Large intestine (tissue), 3 donors: ENCODE measurements at regions not wholly inside any gene's neighbourhood (a gene's known extent, or its start where the extent isn't known, plus 50 kb on each side); places are given as distances from the start of the nearest gene placed in this dataset.

Experiments used
- DNase-seq, 2 donors: peaks; one replicate each; pipeline versions ENCODE4 v3.0.0 to v3.0.0-alpha.2; 2013
- H3K27ac ChIP-seq: one replicate; pipeline ENCODE4 v1.5.1; 2013; ENCODE audit warnings: low read length
- H3K27me3 ChIP-seq: 2 replicates; pipeline ENCODE4 v1.6.1; 2013; ENCODE audit warnings: low read length; ENCODE audit not compliant: control insufficient read depth, insufficient read depth
- H3K36me3 ChIP-seq: 2 replicates; pipeline ENCODE4 v1.6.1; 2013; ENCODE audit warnings: low read length; ENCODE audit not compliant: control insufficient read depth, insufficient read depth
- H3K4me1 ChIP-seq: one replicate; pipeline ENCODE4 v1.6.1; 2013; ENCODE audit warnings: low read length; ENCODE audit not compliant: control insufficient read depth, insufficient read depth
- H3K4me3 ChIP-seq: one replicate; pipeline ENCODE4 v1.5.1; 2013; ENCODE audit warnings: low read length
- H3K9me3 ChIP-seq: one replicate; pipeline ENCODE4 v1.6.1; 2013; ENCODE audit warnings: mild to moderate bottlenecking, low read depth, low read length, moderate library complexity; ENCODE audit not compliant: control insufficient read depth
- WGBS: methylation state at CpG from one replicate; pipeline ENCODE4 v1.1.5; 2013; ENCODE audit warnings: low lambda C conversion rate; ENCODE audit not compliant: insufficient coverage; 5-methylcytosine and 5-hydroxymethylcytosine counted together

DNA sequence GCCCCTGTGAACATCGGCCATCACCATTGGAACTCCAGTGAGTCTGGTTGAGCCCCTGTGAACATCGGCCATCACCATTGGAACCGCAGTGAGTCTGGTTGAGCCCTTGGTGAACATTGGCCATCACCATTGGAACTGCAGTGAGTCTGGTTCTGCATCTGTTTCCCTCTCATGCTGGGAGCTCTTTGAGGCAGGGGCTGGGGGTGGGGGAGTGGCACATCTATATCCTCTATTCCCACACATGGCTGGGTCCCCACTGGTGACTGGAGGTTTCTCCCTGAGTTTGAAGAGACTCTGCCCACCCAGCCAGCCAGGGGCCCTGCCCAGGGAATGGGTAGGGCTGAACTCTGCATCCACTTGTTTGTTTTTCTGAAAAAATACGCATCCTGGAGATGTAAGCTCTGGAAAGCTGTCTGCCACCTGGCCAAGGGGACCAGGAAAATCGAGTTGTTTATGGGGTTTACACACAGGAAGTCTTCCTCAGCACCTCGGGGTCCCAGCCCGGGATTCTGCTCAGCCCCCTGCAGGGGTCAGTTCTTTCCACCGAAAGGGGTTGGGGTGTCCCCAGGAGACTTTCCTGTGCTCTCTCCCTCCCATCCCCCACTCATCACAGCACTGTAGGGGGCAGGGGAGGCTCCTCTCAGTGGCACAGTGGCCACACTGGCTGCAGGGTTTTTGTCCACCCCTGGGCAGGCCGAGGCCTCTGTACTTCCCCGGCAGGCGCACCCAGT is 170.5 kb upstream of the GSC start:
- no CpG with 5 or more reads among the region's 11 CpGs for WGBS
- no peaks in the 10 kb centered on the region for H3K36me3 ChIP-seq
- no peak overlapping the region for H3K27ac ChIP-seq
- DNase-seq: no peak
- H3K27me3 ChIP-seq: no peaks in the 10 kb centered on the region
- H3K9me3 ChIP-seq: peaks cover 4% of the 10 kb centered on the region
- H3K4me1 ChIP-seq: no peaks in the 10 kb centered on the region
- no peak overlapping the region for H3K4me3 ChIP-seq

DNA sequence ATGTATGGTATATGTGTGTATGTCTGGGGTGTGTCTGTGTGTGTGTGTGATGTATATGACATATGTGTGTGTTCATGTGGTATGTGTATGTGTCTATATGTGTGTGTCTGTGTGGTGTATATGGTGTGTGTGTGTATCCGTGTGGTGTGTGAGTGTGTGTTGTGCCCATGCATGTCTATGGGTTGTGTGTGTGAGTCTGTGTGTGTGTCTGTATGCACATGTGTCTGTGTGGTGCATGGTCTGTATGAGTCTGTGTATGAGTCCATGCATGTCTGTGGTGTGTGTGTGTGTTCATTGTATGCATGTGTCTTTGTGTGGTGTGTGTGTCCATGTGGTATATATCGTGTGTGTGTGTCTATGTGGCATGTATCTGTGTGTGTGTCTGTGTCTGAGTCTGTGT is 168.1 kb upstream of the GSC start:
- Histone ChIP-seq H3K9me3 (peaks cover 4% of the 10 kb centered on the region), H3K27ac (no peak overlapping the region), H3K4me3 (no peak overlapping the region), H3K4me1 (no peaks in the 10 kb centered on the region), H3K36me3 (no peaks in the 10 kb centered on the region), H3K27me3 (peaks cover 2% of the 10 kb centered on the region)
- no peak for DNase-seq
- no CpG with 5 or more reads among the region's 2 CpGs for WGBS

DNA sequence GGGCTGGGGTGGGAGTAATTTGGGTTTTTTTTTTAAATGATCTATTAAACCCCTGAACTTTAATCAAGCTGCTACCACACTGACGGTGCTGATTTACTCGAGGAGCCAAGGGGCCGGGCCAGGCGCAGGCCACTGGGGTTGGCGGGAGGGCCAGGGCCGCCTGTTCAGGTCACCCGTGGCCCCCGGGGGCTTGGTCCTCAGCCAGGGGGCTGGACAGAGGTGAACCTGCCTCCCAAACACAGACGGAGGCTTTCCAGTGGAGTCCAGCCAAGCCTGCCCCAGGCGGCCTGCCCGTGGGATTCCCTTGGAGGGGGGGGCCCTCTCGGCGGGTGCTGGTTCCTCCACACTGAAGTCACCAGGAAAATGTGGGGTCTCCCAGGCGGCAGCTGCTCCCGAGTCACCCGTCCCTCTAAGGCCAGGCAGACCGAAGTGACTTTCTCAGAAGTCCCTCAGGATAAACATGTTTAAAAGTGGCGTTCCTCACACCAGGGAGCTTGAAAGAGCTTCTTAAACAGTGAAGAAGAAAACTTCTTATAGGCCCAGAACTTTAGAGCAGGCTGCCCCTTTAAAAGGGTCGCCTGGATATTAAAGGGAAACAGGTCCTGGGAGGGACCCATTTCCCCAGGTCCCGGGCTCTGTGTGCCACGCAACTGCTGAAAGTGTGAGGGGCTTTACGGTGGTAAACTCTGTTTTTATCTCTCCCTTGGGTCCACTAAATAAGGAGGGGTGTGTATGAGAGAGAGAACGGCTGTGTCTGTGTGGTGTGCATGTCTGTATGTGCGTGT is 167.2 kb upstream of the GSC start:
- Histone ChIP-seq H3K27ac (peak overlapping the region; percentile 47), H3K4me1 (no peaks in the 10 kb centered on the region), H3K4me3 (no peak overlapping the region), H3K27me3 (peaks cover 2% of the 10 kb centered on the region), H3K9me3 (peaks cover 4% of the 10 kb centered on the region), H3K36me3 (no peaks in the 10 kb centered on the region)
- peak in 1 of 2 donors; percentile 7 for DNase-seq
- 100% methylated on average over 1 of the region's 24 CpGs for WGBS

DNA sequence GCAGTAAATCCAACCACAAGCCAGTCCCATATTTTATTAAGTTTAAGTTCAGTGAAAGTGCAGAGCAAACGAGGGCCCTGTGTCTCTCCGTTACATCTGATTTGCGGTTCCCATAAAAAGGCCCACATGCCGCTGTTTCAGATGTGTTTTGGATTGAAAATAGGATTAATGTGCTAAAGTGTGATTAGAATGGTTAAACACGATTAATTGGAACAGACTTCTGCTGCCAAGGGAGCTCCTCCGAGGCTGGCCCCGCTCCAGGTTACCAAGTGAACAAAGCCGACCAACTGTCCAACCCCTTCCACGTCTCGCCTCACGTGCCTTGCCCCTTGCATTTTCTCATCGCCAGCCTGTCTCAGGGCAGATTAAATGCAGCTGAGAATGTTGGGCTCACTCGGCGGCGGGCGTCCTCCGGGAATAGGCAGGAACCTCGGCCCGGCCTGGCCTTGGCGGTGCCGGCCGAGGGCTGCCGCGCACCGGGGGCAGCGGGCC is 166.5 kb upstream of the GSC start:
- WGBS: 40% methylated on average over 1 of the region's 26 CpGs
- no peaks in the 10 kb centered on the region for H3K4me1 ChIP-seq

DNA sequence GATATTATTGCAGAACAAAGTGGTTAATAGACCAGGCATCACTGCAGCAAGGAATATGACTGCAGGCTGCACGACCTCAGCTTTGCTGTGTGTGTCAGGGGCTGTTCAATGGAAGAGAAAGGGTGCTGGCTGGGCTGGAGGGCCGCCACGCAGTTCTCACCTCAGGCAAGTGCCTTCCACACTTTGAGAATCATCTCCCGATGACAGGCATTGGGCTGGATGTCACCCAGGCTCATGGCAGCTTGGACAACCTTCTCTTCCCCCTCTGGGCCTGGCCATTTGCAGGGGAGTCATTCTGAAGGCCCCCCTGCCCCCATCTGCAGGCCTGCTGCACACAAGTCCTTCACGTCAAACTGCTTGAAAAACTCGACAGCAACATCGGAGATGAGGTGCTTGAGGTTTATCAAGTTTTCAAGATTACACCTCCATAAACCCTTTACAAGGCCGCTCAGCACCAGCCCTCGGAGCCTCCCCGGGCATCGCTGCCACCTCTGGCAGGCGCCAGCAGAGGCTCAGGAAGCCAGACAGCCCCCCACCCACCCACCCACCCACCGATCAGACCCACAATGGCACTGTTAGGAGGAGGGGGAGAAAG is 165.9 kb upstream of the GSC start:
- Histone ChIP-seq H3K9me3 (peaks cover 4% of the 10 kb centered on the region), H3K27ac (no peak overlapping the region), H3K27me3 (peaks cover 2% of the 10 kb centered on the region), H3K4me3 (no peak overlapping the region), H3K4me1 (no peaks in the 10 kb centered on the region), H3K36me3 (no peaks in the 10 kb centered on the region)
- WGBS: no CpG with 5 or more reads among the region's 13 CpGs
- DNase-seq: no peak

More for the DNA sequence above, 166.5 kb upstream of the GSC start:
- peaks cover 2% of the 10 kb centered on the region for H3K27me3 ChIP-seq
- H3K36me3 ChIP-seq: no peaks in the 10 kb centered on the region
- no peak overlapping the region for H3K4me3 ChIP-seq
- peak; percentile 19 to 26 for DNase-seq
- peaks cover 4% of the 10 kb centered on the region for H3K9me3 ChIP-seq
- H3K27ac ChIP-seq: no peak overlapping the region

DNA sequence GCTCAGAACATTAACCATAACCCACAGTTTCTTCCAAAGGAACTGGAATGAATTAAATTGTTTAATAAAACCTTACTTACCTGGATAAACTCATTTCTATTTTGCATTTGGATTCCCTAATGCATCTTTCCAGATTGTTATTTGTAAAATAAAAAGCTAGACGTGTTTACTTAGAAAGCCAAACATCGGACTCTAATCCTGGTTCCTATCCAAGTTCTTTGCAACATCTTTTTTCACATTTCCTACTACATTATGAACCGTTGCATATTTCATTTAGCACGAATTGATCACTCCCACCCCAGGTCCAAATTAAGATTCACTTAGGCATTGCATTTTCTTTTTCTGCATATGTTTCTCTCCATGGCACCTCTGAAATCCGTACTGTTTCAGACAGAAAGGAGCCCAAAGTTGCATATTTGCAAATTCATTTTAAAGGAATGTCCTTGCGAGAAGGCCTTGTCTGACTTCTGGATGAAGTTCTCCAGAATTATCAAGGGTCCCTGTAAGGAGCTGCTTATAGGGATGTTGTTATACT is 164.4 kb upstream of the GSC start:
- Histone ChIP-seq H3K36me3 (no peaks in the 10 kb centered on the region), H3K4me1 (no peaks in the 10 kb centered on the region), H3K9me3 (peaks cover 4% of the 10 kb centered on the region), H3K4me3 (no peak overlapping the region), H3K27me3 (peaks cover 2% of the 10 kb centered on the region), H3K27ac (no peak overlapping the region)
- WGBS: 85% methylated on average over 3 of the region's 6 CpGs
- no peak for DNase-seq

DNA sequence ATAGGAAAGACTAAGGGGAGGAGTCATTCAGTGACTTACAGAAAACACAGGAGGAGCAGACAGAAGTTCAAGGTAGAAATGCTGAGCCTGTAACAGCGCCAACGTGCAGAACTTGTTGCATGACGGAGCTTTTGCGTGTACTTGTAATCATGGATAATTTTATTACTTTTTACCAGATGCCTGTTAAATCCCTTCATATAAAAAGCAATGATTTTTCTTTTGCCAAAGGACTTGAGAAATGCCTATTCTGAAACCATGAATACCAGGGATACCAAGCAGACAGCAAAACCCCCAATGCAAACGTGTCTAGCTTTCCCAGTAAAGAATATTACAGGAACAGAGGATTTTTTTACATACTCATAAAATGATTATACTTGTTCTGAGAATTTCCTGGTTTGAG is 163.6 kb upstream of the GSC start:
- no peaks in the 10 kb centered on the region for H3K4me1 ChIP-seq
- peaks cover 3% of the 10 kb centered on the region for H3K9me3 ChIP-seq
- no CpG with 5 or more reads among the region's 5 CpGs for WGBS
- no peak overlapping the region for H3K4me3 ChIP-seq
- H3K27ac ChIP-seq: no peak overlapping the region
- H3K27me3 ChIP-seq: peaks cover 2% of the 10 kb centered on the region
- H3K36me3 ChIP-seq: no peaks in the 10 kb centered on the region
- no peak for DNase-seq

DNA sequence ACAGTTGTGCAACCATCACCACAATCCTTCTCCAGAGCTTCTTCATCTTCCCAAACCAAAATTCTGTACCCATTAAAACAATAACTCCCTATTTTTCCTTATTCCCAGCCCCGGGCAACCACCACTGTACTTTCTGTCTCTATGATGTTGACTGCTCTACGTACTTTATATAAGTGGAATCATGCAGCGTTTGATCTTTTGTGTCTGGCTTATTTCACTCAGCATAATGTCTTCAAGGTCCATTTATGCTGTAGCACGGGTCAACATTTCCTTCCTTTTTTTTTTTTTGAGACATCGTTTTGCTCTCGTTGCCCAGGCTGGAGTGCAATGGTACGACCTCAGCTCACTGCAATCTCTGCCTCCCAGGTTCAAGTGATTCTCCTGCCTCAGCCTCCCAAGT is 162.7 kb upstream of the GSC start:
- Histone ChIP-seq H3K9me3 (no peaks in the 10 kb centered on the region), H3K27ac (no peak overlapping the region), H3K36me3 (no peaks in the 10 kb centered on the region), H3K4me1 (no peaks in the 10 kb centered on the region), H3K4me3 (no peak overlapping the region), H3K27me3 (peaks cover 2% of the 10 kb centered on the region)
- no CpG with 5 or more reads among the region's 7 CpGs for WGBS
- DNase-seq: no peak

DNA sequence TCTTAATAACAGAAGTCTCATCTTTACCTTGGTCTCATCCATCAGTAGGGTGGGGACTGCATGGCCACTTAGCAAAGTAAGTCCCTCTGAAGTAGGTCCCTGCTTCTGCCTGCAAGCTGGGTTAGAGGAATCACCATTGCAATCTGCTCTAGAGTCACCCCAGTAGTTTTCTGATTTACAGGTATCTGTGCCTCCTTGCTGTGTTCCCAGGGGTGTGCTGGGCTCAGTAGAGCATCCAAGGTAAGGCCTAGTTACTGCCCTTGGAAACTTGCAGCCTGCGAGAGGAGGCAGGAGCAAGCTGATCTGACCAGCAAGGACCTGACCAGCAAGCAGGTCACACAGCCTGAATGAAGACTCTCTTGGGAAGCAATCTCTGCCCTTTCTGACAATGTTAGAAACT is 160.8 kb upstream of the GSC start:
- Histone ChIP-seq H3K4me1 (no peaks in the 10 kb centered on the region), H3K9me3 (no peaks in the 10 kb centered on the region), H3K27ac (no peak overlapping the region), H3K27me3 (peaks cover 2% of the 10 kb centered on the region), H3K4me3 (no peak overlapping the region), H3K36me3 (no peaks in the 10 kb centered on the region)
- DNase-seq: no peak
- WGBS: no CpG with 5 or more reads among the region's 1 CpG

DNA sequence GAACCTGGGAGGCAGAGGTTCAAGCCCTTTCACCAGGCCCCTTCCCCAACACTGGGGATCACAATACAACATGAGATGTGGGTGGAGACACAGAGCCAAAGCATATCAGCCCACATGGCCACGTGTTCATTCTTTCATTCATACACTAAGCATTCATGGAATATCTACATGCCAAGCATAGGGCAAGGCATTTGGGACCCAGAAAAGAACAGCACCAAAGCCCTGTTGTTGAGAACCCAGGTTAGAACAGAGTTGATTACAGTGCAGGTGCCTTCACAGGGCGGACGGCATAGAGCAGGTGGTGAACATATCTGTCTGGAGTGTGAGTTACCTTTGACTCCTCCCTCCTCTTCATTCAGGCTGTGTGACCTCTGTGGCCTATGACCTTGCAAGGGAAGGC is 159.4 kb upstream of the GSC start:
- Histone ChIP-seq H3K36me3 (no peaks in the 10 kb centered on the region), H3K27ac (no peak overlapping the region), H3K27me3 (peaks cover 2% of the 10 kb centered on the region), H3K9me3 (no peaks in the 10 kb centered on the region), H3K4me1 (no peaks in the 10 kb centered on the region), H3K4me3 (no peak overlapping the region)
- WGBS: no CpG with 5 or more reads among the region's 3 CpGs
- DNase-seq: no peak
